ENCODE measurements at regions not wholly inside any gene's neighbourhood (a gene's known extent, or its start where the extent isn't known, plus 50 kb on each side); places are given as distances from the start of the nearest gene placed in this dataset.

- TF ChIP-seq, protein P1, sequence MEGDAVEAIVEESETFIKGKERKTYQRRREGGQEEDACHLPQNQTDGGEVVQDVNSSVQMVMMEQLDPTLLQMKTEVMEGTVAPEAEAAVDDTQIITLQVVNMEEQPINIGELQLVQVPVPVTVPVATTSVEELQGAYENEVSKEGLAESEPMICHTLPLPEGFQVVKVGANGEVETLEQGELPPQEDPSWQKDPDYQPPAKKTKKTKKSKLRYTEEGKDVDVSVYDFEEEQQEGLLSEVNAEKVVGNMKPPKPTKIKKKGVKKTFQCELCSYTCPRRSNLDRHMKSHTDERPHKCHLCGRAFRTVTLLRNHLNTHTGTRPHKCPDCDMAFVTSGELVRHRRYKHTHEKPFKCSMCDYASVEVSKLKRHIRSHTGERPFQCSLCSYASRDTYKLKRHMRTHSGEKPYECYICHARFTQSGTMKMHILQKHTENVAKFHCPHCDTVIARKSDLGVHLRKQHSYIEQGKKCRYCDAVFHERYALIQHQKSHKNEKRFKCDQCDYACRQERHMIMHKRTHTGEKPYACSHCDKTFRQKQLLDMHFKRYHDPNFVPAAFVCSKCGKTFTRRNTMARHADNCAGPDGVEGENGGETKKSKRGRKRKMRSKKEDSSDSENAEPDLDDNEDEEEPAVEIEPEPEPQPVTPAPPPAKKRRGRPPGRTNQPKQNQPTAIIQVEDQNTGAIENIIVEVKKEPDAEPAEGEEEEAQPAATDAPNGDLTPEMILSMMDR (IDR thresholded peaks at IDR 0.05), result no peak
- TF ChIP-seq POLR2A (IDR thresholded peaks at IDR 0.05), result no peak
Observed at GRCh38 chr19:31483226-31483857, 134.1 kb upstream of the TSHZ3 start.
